NK-92 treated with Interleukin-12 subunit alpha and Interleukin-12 subunit beta, amount 100 ng/mL, for 24 hours (cell line): ENCODE measurements at regions not wholly inside any gene's neighbourhood (a gene's known extent, or its start where the extent isn't known, plus 50 kb on each side); places are given as distances from the start of the nearest gene placed in this dataset.

Source experiments
- DNase-seq: peaks from one replicate; lab custom pipeline; 2025; lab: John Stamatoyannopoulos, UW

DNA sequence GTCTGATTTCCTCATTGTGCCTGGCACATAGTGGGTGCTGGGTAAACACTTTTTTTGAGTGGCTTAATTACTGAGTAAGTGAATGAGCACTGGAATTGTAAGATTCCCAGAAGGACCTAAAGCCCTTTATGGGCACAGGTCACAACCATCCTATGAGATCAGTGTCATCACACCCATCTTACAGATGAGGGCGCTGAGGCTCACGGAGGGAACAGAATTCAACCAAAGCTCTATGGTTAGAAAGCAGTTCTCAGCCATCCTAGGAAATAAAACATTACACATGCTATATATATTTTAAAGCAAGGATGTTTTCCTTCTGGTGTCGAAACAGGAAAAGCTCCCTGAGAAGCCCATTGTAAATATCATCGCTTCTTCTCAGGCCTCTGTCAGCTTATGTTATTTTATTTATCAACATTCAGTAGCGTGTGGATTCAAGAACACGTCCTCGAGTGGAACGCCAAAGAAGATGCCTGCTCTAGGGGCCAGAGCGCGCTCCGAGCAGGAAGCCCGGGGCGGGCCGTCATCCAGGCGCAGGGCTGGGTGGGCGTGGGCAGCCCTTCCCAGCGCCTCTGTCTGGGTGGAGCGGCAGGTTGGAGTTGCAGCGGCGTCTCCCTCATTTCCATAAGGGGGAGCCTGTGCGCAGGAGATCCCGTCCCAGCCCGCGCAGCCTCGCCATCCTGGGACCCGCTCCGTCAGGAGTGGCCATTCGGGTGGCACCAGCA, 155.8 kb upstream of the SMIM23 start:
- no peak for DNase-seq

DNA sequence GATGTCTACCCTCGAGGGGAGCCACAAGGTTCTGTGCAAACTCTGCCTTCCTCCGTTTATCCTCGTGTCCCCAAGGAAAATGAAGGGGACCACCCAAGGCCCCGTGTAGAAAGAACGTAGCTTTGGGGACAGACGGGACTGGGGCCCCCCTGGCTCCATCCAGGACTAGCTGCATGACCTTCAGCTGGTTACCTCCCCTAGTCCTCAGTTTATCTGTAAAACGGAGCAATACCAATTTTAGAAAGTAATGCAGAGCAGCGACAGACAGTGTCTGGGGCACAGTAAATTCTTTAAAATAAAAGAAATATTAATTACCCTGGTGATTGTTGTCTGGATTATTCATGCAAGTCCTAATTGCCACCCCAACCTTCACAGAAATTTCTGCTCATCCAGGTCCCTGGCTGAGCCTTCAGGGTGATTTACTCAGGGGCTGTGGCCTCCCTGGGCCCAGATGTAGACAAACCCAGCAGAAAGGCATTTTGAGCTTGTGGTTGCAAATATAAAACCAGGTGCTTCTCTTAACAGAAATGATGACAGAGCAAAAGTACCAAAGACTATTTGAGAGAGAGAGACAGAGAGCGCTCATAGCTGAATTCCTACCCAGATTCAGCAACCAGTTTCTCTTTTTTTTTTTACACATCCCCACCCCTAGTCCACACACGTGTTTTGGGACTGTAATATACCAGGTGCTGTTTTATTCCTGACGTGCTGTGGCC, 155.1 kb upstream of the SMIM23 start:
- no peak for DNase-seq

GRCh38 chr5:171632616-171633015, 153.0 kb upstream of the SMIM23 start:
- DNase-seq, result no peak

GRCh38 chr5:171633776-171634470, 151.7 kb upstream of the SMIM23 start:
- no peak for DNase-seq

- no peak for DNase-seq
Measured at GRCh38 chr5:171634511-171634910, 151.1 kb upstream of the SMIM23 start.

GRCh38 chr5:171635028-171635427, 150.6 kb upstream of the SMIM23 start:
- no peak for DNase-seq

GRCh38 chr5:171635561-171636245, 149.9 kb upstream of the SMIM23 start:
- DNase-seq, result no peak

DNA sequence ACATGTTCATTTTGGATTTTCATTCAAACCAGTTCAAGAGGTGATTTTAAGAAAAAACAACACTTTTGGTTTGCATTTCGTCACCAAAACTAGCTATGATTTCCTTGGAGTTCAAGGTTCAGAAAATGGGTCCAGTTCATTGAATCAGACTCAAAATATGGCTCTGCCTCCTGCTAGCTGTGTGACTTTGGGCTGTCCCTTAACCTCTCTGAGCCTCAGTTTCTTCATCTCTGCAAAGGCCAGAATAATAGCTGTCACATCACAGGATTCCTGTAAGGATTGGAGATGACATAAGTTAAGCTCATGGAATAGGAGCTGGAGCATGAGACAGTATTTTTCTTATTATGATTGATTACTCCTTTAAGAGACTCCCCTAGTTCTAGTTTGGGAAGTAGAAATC, 147.8 kb upstream of the SMIM23 start:
- no peak for DNase-seq

- no peak for DNase-seq
Measured at GRCh38 chr5:171639205-171639621, 146.4 kb upstream of the SMIM23 start.

DNA sequence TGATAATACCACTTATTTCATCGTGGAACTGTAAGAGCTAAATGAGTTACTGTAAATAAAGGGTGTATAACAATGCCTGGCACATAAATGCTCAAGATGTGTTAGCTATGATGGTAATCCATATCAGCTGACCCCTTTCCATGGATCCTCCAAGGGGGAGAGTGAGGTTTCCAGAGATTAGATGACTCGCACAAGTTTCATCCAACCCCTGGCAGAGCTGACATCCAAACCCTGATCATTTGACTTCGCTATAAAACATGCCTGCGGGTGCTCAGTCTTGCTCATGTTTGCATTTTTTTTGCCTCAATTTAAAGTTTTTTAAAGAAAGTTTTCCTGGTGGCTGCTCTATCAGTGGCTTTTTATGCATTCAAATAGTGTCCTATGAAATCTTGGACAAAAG, 145.7 kb upstream of the SMIM23 start:
- no peak for DNase-seq

GRCh38 chr5:171640480-171640879, 145.1 kb upstream of the SMIM23 start:
- DNase-seq, result no peak

GRCh38 chr5:171641891-171642290, 143.7 kb upstream of the SMIM23 start:
- DNase-seq, result no peak

DNA sequence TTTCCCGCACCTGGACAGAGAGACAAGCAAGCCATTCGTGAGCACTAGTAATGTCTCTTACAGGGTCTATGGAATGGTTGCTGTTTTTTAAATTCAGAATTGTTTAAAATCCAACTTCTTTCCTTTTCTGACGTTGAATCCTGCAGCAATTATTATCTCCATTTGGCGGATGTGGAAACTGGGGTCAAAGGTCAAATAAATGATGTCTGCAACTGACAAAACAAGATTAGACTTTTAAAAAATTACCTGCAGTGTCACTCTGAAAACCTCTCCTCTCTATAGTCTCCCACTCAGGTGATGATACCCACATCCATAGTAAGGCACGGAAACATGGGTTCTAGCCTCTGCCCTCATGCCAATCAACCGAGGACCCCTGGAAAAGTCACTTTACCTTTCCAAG, 142.7 kb upstream of the SMIM23 start:
- no peak for DNase-seq

DNA sequence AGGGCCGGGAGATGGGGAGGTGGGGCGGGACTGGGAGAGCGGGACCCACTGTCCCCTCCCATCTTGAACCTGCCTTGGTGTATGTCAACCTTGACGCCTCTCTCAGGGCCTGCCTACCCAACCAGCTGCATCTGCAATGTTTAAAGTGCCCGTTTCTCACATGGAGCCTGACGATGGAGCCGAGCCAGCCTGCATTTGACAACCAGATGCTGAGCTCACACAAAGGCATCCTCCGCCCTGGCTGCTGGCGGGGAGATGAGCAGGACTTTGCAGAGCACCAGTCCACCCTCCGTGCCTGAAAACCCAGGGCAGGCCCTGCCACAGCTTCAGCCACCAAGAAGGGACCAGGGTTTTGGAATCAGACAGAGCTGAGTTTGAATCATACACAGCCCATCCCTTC, 141.1 kb upstream of the SMIM23 start:
- no peak for DNase-seq

- DNase-seq, result no peak
Measured at GRCh38 chr5:171646102-171647042, 139.2 kb upstream of the SMIM23 start.

DNA sequence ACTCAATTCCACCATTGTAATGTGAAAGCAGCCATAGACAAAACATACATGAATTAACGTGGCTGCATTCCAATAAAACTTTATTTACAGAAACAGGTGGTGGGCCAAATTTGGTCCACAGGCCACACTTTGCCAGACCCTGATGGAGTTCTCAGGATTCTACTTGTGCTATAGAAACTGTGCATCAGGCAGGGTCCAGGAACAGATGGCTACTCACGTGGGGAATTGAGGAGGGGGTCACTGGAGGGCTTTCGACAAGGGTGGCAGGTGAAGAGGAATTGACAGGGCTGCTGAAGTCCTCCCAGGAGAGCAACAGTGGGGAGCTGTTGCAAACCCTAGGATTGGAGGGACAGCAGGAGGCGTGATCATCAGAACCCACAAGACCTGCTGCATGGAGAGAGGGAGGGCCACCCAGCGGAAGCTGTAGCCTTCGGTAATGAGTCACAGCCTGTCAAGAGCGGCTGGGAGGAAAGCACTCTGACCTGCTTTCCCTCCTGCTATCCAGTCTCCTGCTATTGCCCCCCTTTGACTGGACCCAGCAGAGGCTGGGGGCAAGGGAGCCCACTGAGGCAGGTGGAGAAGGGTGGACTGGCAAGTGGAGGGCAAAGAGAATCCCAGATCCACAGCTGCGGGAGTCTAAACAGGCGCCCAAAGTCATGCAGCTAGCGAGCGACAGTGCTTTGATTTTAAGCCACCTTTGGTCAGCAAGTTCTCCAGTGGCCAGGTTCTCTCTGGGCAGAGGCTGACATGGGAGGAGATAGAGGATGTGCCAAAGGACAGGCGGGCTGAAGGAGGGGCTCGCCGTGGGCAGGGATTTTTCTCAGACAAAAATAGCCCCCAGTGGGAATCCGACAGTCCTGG, 138.3 kb upstream of the SMIM23 start:
- no peak for DNase-seq

GRCh38 chr5:171647904-171648260, 137.7 kb upstream of the SMIM23 start:
- DNase-seq, result no peak

GRCh38 chr5:171648279-171649074, 137.1 kb upstream of the SMIM23 start:
- DNase-seq, result no peak

- no peak for DNase-seq
Measured at GRCh38 chr5:171649075-171649401, 136.6 kb upstream of the SMIM23 start.

DNA sequence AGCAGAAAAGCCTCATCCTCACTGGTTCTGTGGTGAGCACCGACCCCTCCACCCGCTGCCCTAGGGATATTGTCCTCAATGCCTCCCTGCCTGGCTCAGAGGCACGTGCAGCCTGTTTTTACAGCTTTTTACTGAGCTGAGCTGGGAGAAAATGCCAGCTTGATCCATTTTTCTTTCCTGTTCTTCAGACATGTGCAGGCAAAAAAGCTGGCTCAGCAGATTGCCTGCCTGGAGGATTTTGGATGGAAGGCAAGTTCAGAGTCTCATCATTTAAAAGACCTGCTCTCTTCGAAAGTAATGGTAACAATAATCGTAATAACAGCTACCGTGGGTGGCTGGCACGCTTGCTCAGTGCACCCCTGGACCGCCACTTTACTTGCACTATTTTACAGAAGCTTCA, 135.0 kb upstream of the SMIM23 start:
- DNase-seq, result no peak
